A204.1 (cell line): ENCODE measurements at regions not wholly inside any gene's neighbourhood (a gene's known extent, or its start where the extent isn't known, plus 50 kb on each side); places are given as distances from the start of the nearest gene placed in this dataset.
"Not testable (repeated sequence)": the region's sequence is repeated elsewhere in the genome, so short reads cannot be mapped to it uniquely, and the experiment has no call there.

Experiments used
- FAIRE-seq: peaks from 2 replicates; lab custom pipeline; 2012; peaks lifted over from hg19 to GRCh38; lab: Jason Lieb, UNC

DNA sequence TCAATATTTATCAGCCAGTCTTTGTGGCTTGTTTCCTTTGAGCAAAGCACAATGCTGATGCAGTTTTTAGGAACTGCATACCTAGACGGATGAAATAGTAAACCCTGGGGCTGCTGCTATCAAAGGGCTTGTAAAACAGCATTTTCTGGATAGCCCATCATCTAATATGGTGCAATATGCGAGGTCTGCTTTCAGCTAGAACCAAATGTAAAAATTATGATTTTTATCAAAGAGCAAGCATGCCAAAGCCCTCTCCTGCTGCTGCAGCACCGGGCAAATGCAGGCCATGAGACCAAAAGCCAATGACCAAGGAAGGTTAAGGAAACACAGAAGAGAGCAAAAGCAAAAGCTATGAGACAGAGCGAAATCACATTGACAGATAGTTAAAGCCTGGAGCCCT is 1000.4 kb downstream of the MAT2B start:
- no peak for FAIRE-seq

GRCh38 chr5:164518067-164518740 is 1012.8 kb downstream of the MAT2B start:
- no peak for FAIRE-seq

DNA sequence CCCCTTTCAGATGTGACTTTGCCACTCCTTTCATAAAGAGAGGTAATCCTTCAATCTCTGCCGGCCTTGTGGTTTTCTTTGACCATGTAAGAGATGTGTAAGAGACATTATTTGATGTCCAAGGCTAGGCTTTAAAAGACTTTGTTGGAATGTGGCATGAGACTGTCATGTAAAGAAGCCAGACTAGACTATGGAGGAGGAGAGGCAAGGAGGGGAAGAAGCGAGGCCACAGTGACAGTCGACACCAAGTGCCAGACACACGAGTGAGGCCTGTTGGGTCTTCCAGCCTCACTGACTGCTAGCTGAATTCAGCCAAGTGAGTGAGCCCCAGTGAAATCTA is 1013.3 kb downstream of the MAT2B start:
- no peak for FAIRE-seq

DNA sequence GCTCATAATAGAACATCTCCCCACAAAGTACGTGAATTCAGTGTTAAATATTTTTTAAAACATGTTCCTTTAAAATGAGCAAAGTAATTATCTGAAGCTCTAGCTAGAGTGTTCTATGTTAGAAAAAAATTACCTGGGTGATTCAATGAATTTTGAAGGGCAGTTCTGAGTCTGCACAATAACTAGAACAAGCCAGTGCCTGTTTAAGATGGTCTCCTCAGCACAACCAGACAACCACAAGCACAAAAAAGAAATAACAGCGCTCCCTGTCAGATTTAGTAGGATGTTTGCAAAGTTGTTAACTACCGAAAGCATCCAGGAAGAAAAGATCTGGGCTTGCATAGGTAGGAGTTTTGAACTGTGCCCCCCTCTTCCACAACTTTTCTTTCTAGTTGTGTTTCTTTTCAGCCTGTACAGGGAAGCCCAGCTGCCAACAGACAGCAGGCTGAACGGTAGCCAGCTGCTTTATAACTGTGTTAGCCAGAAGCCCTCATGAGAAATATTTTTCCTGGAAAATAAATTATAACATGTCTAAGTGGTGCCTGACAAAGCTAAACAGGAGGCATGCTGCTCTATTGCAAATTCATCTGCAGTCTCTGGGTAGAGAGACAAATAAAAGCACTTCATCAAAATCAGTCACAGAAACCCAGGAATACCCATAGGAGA is 1026.9 kb downstream of the MAT2B start:
- FAIRE-seq = no peak

- FAIRE-seq = not testable (repeated sequence)
These were observed 1028.0 kb downstream of the MAT2B start for GRCh38 chr5:164533426-164533825.

DNA sequence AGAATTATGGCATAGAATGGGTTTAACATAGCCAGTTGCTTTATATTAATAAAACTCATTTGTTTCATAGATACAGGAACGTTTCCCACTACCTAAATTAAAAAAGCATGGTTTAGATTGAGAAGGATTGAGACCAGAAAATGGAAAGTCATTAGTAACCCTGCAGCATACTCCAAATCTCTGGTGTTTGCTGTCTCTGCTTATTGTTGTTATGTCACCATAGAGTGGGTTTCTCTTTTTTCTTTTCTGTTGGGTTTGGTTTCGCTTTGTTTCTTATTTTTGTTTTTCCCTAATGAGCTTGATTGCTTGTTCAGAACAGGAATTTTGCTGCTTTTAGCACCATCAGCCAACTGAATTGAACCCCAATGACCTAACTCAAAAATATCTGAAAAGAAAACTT is 1034.8 kb downstream of the MAT2B start:
- no peak for FAIRE-seq

DNA sequence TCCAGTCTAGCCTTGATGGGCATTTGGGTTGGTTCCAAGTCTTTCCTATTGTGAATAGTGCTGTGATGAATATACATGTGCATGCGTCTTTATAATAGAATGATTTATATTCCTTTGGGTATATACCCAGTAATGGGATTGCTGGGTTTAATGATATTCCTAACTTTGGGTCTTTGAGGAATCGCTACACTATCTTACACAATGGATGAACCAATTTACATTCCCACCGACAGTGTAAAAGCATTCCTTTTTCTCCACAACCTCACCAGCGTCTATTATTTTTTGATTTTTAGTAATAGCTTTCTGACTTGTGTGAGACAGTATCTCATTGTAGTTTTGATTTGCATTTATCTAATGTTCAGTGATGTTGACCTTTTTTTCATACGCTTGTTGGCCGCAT is 1040.1 kb downstream of the MAT2B start:
- no peak for FAIRE-seq

DNA sequence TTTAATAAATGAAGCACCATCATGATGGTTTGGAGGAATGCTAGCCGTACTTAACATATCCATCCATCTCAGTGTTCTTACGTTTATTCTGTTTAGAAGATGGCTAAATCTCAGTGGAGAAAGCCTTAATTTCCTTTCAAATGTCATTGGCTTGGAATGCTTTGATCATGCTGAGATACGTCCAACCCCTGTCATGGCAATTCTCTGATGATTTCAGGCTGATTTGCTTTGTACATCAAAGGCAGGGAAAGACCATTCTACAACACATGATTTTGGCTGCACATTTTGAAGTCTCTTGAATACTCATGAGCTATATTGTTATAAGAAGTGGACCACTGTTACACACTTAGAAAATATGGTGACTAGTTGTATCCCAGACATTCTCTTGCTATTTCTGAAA is 1048.4 kb downstream of the MAT2B start:
- no peak for FAIRE-seq

- FAIRE-seq = no peak
These were observed 1050.4 kb downstream of the MAT2B start for GRCh38 chr5:164555809-164556208.

DNA sequence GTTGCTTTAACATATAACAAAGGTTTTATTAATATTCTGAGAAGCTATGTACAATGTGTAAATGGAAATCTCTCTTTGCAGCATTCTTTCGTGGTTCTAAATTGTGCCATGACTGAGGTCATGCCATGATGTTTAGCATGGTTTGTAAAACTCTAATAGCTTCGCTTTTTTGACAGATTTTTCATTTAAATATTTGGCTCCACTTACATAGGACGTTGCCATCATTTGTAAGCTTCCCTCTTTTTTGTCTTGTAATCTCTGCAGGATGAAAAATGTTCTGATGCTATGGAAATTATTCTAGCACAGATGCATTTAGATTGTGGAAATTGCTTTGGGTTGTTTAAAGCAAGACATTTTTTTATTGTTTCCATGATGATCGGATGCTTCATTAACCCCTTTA is 1054.8 kb downstream of the MAT2B start:
- no peak for FAIRE-seq

- FAIRE-seq = no peak
These were observed 1056.8 kb downstream of the MAT2B start for GRCh38 chr5:164561933-164562872.

GRCh38 chr5:164563370-164563769 is 1058.0 kb downstream of the MAT2B start:
- no peak for FAIRE-seq

DNA sequence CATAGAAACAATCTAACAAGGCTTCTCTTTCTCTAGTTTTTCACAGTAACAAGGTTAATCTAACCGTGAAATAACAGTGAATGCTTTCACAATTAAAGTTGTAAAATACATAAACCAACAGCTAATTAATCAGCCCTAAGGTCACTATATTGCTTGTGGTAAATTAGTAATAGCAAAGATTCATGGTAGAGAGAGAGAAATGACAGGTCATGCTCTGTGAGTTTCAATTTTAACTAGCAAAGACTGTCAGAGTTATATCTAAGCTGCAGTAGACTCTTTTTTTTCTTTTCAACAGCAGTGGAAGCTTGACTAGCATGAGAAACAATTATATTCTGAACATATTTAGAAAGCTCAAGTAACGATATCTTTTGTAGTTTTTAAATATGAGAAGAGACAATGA is 1068.0 kb downstream of the MAT2B start:
- FAIRE-seq = no peak

GRCh38 chr5:164577201-164577600 is 1071.8 kb downstream of the MAT2B start:
- FAIRE-seq = no peak

GRCh38 chr5:164577742-164578141 is 1072.3 kb downstream of the MAT2B start:
- FAIRE-seq = no peak

DNA sequence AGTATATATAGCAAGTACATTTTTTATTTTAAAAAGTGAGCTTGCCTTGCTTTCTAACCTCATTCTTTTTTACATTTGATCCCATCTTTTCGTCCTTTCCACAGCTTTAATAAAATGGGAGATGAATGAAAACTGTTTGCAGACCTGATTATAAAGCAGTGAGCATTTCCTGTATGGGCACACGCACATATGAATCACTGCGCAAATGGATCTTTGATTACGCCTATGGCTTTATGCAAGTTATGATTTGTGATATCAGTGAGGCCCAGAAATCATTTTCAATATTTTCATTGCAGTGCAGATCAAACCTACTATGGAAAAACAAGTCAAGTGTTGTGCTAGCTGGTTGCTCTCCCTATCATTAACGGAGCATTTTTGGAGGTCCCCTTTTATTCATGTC is 1073.0 kb downstream of the MAT2B start:
- FAIRE-seq = no peak

- FAIRE-seq = no peak
These were observed 1073.5 kb downstream of the MAT2B start for GRCh38 chr5:164578911-164579310.

DNA sequence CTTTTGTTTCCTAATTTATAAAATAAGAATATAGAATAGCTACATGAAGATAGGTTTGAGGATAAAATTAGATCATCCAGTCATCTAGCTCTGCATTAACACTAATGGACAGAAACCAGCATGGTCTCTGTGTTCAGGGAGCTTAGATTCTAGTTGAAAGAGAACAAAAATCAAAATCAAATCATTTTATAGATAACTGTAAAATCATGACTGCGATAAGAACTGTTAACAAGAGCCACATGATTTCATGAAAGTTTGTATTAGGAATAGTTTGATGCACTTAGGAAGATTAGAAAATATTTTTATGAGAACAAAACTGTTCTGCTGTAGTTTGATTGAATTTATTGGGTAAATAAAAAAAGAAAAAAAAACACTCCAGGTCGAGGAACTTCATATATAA is 1074.7 kb downstream of the MAT2B start:
- no peak for FAIRE-seq

- FAIRE-seq = no peak
These were observed 1076.5 kb downstream of the MAT2B start for GRCh38 chr5:164581889-164582288.

GRCh38 chr5:164593982-164594381 is 1088.6 kb downstream of the MAT2B start:
- FAIRE-seq = no peak

GRCh38 chr5:164597293-164597900 is 1092.0 kb downstream of the MAT2B start:
- no peak for FAIRE-seq

DNA sequence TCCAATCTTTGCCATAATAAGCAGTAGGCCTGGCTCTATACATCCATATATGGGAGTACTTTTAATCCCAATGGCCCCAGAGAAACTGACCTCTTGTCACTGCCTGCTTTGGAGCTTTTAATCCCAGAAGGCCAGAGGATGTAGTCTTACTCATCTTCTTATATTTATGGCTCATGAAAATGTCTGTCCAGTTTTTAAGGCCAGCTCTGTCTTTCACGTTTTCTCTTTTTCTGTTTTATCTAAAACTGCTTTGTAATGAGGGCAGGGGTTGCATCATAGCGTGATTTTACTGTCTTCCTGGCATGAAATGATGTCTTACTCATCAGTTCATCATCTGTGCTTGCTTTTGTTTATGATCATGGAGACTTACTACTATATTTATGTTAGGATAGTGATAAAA is 1094.9 kb downstream of the MAT2B start:
- no peak for FAIRE-seq
